T-helper 1 cell (primary cell): ENCODE measurements at regions not wholly inside any gene's neighbourhood (a gene's known extent, or its start where the extent isn't known, plus 50 kb on each side); places are given as distances from the start of the nearest gene placed in this dataset.

Source experiments
- DNase-seq, 5 donors: peaks; one replicate each; pipeline ENCODE4 v3.0.0-alpha.2; 2012 to 2020

- no peak for DNase-seq
Measured at GRCh38 chr7:156475666-156476065, 164.9 kb upstream of the RNF32 start.

GRCh38 chr7:156475179-156475578 is 165.4 kb upstream of the RNF32 start:
- DNase-seq, result no peak

GRCh38 chr7:156474241-156474743 is 166.3 kb upstream of the RNF32 start:
- no peak for DNase-seq

GRCh38 chr7:156473476-156474240 is 166.9 kb upstream of the RNF32 start:
- peak in 1 of 5 donors; percentile 10 for DNase-seq

DNA sequence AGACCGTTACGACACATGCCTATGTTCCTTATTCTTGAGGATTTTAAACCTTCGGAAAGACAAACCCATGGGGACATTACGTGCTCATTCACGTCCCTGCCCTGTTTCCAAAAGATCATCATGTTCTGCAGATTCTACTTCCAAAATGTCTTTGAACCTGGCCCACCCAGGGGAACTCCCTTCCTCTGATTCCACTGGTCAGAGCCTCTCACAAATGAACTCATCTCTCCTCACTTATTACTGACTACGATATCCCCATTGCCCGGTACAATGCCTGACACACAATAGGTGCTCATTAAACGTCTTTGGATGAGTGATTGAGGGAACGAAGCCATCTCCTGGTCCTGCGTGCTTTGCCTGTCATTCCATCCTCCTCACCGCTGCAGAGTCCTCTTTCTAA is 168.3 kb upstream of the RNF32 start:
- DNase-seq, result no peak

GRCh38 chr7:156470399-156471320 is 169.9 kb upstream of the RNF32 start:
- no peak for DNase-seq

GRCh38 chr7:156466955-156467625 is 173.5 kb upstream of the RNF32 start:
- no peak for DNase-seq

GRCh38 chr7:156466272-156466671 is 174.3 kb upstream of the RNF32 start:
- no peak for DNase-seq

- DNase-seq, result no peak
Measured at GRCh38 chr7:156465186-156465585, 175.4 kb upstream of the RNF32 start.

GRCh38 chr7:156464339-156464738 is 176.2 kb upstream of the RNF32 start:
- no peak for DNase-seq

DNA sequence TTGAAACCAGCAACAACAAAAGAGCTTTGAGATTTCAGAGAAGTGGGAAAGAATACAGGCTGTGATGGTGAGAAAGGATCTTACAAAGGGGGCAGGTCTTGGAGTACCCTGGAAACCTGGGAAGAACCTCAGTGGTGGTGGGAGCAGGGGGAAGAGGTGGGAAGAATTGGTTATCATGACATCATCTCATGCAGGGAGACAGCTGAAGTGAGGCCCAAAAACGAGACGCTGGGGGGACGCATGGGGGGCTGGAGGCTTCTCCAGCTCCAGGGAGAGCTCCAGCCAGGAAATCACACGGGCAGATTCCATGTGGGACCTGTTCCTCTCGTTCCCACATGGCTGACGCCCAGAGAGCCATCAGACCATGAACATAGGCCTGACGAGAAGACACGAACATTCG is 177.3 kb upstream of the RNF32 start:
- no peak for DNase-seq

- no peak for DNase-seq
Measured at GRCh38 chr7:156461881-156462665, 178.5 kb upstream of the RNF32 start.

DNA sequence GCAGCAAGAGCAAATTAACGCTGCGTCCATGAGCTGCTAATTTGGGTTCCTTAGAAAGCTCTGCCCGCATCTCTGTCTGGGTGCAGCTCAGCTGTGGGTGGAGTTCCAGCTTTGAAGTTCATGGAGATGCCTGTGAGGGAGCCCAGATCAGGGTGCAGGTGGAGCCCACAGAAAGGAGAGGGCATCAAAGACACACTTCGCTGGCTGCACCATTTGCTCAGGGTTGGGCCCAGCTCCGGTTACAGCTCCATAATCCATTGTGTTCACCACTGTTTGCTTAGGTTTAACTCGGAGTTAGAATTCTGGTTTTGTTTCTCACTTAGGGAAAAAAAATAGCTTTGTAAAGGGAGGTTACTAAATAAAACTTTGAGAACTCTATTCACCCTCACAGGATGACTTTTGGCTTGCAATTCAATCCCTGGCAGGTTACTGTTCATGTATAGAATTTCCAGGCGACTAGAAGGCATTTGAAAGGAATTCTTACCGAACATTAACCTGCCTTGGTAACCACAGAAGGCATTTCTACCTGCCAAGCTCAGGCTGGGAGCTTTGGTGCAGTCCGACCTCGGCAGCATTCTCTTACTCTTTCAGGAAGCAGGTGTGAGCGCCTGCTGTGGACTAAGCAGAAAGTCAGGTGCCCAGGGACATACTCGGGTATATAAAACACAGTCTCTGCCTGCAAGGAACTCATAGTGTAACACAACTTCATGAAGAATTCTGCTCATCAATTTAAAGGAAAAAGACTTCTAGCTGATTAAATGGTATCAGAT is 179.5 kb upstream of the RNF32 start:
- no peak for DNase-seq

DNA sequence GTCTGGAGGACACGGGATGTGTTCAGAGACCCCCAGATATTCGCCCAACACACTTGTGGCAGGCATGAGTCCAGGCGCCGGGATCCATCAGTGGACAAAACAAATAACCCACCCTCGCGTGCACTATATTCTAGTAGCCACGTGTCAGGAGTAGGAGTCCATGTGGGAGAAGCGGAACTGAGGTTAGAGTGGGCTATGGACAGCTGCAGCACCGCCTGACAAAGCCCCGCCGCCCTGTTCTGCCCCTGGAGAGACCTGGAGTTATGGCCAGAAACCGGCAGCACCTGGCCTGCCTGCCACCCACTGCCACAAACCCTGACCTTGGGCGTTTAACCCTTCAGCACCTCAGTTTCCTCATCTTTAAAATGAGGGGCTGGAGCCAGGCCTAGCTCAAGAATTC is 181.0 kb upstream of the RNF32 start:
- no peak for DNase-seq

GRCh38 chr7:156459067-156459466 is 181.5 kb upstream of the RNF32 start:
- DNase-seq, result no peak

DNA sequence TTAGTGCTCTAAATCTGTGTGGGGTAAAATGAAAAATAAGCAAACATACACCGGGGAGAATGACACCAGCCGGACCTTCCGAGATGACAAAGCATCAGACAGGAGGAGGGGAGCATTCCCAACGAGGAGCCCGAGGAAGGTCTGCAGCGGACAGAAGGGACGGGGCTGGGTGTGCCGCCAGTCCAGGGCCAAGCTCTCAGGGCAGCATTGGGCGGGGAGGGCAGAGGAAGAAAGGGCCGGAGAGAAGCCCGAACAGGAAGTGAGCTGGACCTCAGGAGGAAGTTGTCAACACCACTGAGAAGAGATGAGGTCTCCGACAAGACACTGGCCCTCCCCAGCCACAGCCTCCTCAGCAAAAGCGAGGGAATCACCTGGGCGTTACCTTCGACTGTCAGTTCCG is 182.6 kb upstream of the RNF32 start:
- no peak for DNase-seq

- DNase-seq, result no peak
Measured at GRCh38 chr7:156456503-156457115, 184.0 kb upstream of the RNF32 start.

GRCh38 chr7:156456032-156456431 is 184.5 kb upstream of the RNF32 start:
- no peak for DNase-seq

DNA sequence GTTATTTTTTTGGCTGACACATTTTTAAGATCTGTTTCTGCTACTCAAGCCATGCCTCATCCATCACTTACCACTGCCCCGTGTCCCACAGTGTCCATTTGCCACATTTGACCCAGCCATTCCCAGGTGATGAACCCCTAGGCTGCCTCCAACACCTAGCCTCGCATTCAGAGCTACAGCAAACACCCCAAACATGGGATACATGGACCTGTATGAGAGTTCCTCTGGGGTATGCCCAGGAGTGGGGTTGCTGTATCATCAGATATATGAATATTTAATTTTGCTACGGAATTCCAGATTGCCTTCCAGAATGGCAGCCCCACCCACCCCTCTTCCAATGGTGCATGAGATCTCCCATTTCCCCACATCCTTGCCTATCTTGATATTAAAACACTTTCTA is 190.1 kb upstream of the RNF32 start:
- DNase-seq, result no peak

DNA sequence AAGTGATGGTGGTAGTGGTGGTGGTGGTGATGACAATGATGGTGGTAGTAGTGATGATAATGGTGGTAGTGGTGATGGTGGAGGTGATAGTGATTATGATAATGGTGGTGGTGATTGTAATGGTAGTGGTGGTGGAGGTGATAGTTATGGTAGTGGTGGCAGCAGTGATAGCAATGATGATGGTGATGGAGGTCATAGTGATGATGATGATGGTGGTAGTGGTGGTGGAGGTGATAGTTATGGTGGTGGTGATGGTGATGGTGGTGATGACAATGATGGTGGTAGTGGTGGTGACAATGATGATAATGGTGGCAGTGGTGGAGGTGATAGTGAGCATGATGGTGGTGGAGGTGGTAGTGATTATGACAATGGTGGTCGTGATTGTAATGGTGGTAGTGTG is 191.7 kb upstream of the RNF32 start:
- no peak for DNase-seq

- DNase-seq, result no peak
Measured at GRCh38 chr7:156446990-156447389, 193.6 kb upstream of the RNF32 start.
